CD14-positive monocyte (primary cell): ENCODE measurements at regions not wholly inside any gene's neighbourhood (a gene's known extent, or its start where the extent isn't known, plus 50 kb on each side); places are given as distances from the start of the nearest gene placed in this dataset.

Source experiments
- DNase-seq, 3 donors: peaks; one replicate each; pipeline ENCODE4 v3.0.0-alpha.2; 2011 to 2022
- H2AFZ ChIP-seq: 2 replicates; pipeline ENCODE4 v1.6.0; 2012; ENCODE audit warnings: mild to moderate bottlenecking, low read depth, low read length, inconsistent platforms; ENCODE audit not compliant: insufficient read depth, poor library complexity, severe bottlenecking
- H3K27ac ChIP-seq, 2 donors: 1 replicate in 1 of 2; 2 replicates in 1 of 2; pipeline ENCODE4 v1.5.1; 2012 to 2013; ENCODE audit warnings: low read length in 2 of 2, control low read depth in 1 of 2, inconsistent platforms in 1 of 2, low read depth in 1 of 2, mild to moderate bottlenecking in 1 of 2
- H3K27me3 ChIP-seq, 2 donors: one replicate each; pipeline versions ENCODE4 v1.6.0 to v1.6.1; 2011 to 2013; ENCODE audit warnings: low read length in 2 of 2; ENCODE audit not compliant: control insufficient read depth in 2 of 2, insufficient read depth in 2 of 2
- H3K36me3 ChIP-seq, 2 donors: replicated peaks in 1 of 2; 1 replicate in 1 of 2; 2 replicates in 1 of 2; pipeline versions ENCODE4 v1.5.1 to v1.6.1; 2012 to 2013; ENCODE audit warnings: low read length in 2 of 2, control low read depth in 1 of 2, inconsistent platforms in 1 of 2, mild to moderate bottlenecking in 1 of 2; ENCODE audit not compliant: insufficient read depth in 2 of 2, control insufficient read depth in 1 of 2
- H3K4me1 ChIP-seq, 2 donors: 1 replicate in 1 of 2; 2 replicates in 1 of 2; pipeline versions ENCODE4 v1.5.1 to v1.6.1; 2012 to 2013; ENCODE audit warnings: low read length in 2 of 2, control low read depth in 1 of 2, inconsistent platforms in 1 of 2, mild to moderate bottlenecking in 1 of 2, moderate library complexity in 1 of 2; ENCODE audit not compliant: insufficient read depth in 2 of 2, control insufficient read depth in 1 of 2
- H3K4me2 ChIP-seq: replicated peaks from 2 replicates; pipeline ENCODE3; 2012; ENCODE audit warnings: low read length, moderate library complexity, mild to moderate bottlenecking; ENCODE audit not compliant: poor library complexity, severe bottlenecking; ENCODE audit errors: extremely low read depth
- H3K4me3 ChIP-seq, 3 experiments: fragments of 200-600 bp in 1 of 3; sonication (generic) in 1 of 3; replicated peaks in 1 of 3; 1 replicate in 2 of 3; 2 replicates in 1 of 3; pipeline ENCODE4 v1.5.1; 2011 to 2013; ENCODE audit warnings: low read length in 3 of 3, mild to moderate bottlenecking in 3 of 3, control low read depth in 2 of 3, low read depth in 2 of 3, inconsistent platforms in 1 of 3, moderate library complexity in 1 of 3
- H3K79me2 ChIP-seq: 2 replicates; pipeline ENCODE4 v1.6.0; 2012; ENCODE audit warnings: mild to moderate bottlenecking, control low read depth, inconsistent platforms, low read length, moderate library complexity; ENCODE audit not compliant: insufficient read depth
- H3K9ac ChIP-seq: 2 replicates; pipeline ENCODE4 v1.6.0; 2017; ENCODE audit warnings: low read length, mild to moderate bottlenecking; ENCODE audit not compliant: insufficient read depth, poor library complexity, severe bottlenecking
- H3K9me3 ChIP-seq, 2 donors: replicated peaks in 1 of 2; 1 replicate in 1 of 2; 2 replicates in 1 of 2; pipeline versions ENCODE4 v1.5.1 to v1.6.1; 2012 to 2013; ENCODE audit warnings: low read length in 2 of 2, control low read depth in 1 of 2; ENCODE audit not compliant: control insufficient read depth in 1 of 2, insufficient read depth in 1 of 2
- H4K20me1 ChIP-seq: 2 replicates; pipeline ENCODE4 v1.6.0; 2012; ENCODE audit warnings: mild to moderate bottlenecking, low read length, control low read depth, moderate library complexity; ENCODE audit not compliant: insufficient read depth
- H3K27ac Mint-ChIP-seq, 7 donors: one replicate each; pipeline ENCODE4 v1.8.0; 2020; ENCODE audit warnings: mild to moderate bottlenecking in 7 of 7, mixed read lengths in 7 of 7, moderate library complexity in 6 of 7, inconsistent platforms in 2 of 7
- H3K27me3 Mint-ChIP-seq, 3 donors: one replicate each; pipeline ENCODE4 v1.8.0; 2021 to 2022; ENCODE audit warnings: low read depth in 3 of 3, mild to moderate bottlenecking in 3 of 3, mixed read lengths in 3 of 3, moderate library complexity in 3 of 3, inconsistent platforms in 1 of 3
- H3K36me3 Mint-ChIP-seq, 2 donors: one replicate each; pipeline ENCODE4 v1.8.0; 2020; ENCODE audit warnings: mixed read lengths in 2 of 2, inconsistent platforms in 1 of 2, mild to moderate bottlenecking in 1 of 2
- H3K4me1 Mint-ChIP-seq: one replicate; pipeline ENCODE4 v1.8.0; 2020; ENCODE audit warnings: mild to moderate bottlenecking, mixed read lengths
- H3K4me3 Mint-ChIP-seq, 2 donors: one replicate each; pipeline ENCODE4 v1.8.0; 2020; ENCODE audit warnings: mild to moderate bottlenecking in 2 of 2, mixed read lengths in 2 of 2, moderate library complexity in 1 of 2
- H3K9me3 Mint-ChIP-seq, 7 donors: one replicate each; pipeline ENCODE4 v1.8.0; 2020 to 2022; ENCODE audit warnings: mixed read lengths in 7 of 7, mild to moderate bottlenecking in 6 of 7, moderate library complexity in 6 of 7, inconsistent platforms in 2 of 7
- CTCF ChIP-seq: fragments of 200-600 bp; IDR thresholded peaks from one replicate; pipeline ENCODE4 v1.8.0; 2022; ENCODE audit warnings: antibody characterized with exemption, mild to moderate bottlenecking
- WGBS: methylation state at CpG from one replicate; pipeline ENCODE4 v1.1.5; 2013; ENCODE audit warnings: missing lambda C conversion rate; ENCODE audit not compliant: insufficient coverage; 5-methylcytosine and 5-hydroxymethylcytosine counted together
- intact Hi-C, 2 donors: fragments of 100-400 bp; cut with micrococcal nuclease; formaldehyde crosslinking; loops; one replicate each; pipeline versions ENCODE4 v1.15.0 to v1.15.1; 2023

- Histone ChIP-seq H3K79me2 (no peaks in the 10 kb centered on the region), H2AFZ (no peak overlapping the region), H3K4me2 (no peak overlapping the region), H3K4me1 (no peaks in the 10 kb centered on the region), H3K9ac (no peak overlapping the region), H3K36me3 (no peaks in the 10 kb centered on the region), H4K20me1 (no peaks in the 10 kb centered on the region), H3K9me3 (no peaks in the 10 kb centered on the region), H3K27me3 (no peaks in the 10 kb centered on the region), H3K4me3 (no peak overlapping the region), H3K27ac (no peak overlapping the region)
- no peaks in the 10 kb centered on the region for H3K4me1 Mint-ChIP-seq
- intact Hi-C loops, result no loop called here
- H3K9me3 Mint-ChIP-seq, result peaks cover 0 to 11% (median 4%) of the 10 kb centered on the region in 7 donors
- no peaks in the 10 kb centered on the region for H3K27me3 Mint-ChIP-seq
- no peak overlapping the region for H3K27ac Mint-ChIP-seq
- no peaks in the 10 kb centered on the region for H3K36me3 Mint-ChIP-seq
- H3K4me3 Mint-ChIP-seq, result no peak overlapping the region
- no peak for TF ChIP-seq CTCF
- no peak for DNase-seq
Observed at GRCh38 chr15:35317217-35317616, 228.7 kb downstream of the DPH6 start.

GRCh38 chr15:35312344-35312743, 227.2 kb upstream of the NANOGP8 start:
- H3K27me3 ChIP-seq, result no peaks in the 10 kb centered on the region
- intact Hi-C loops, result no loop called here
- H3K4me1 Mint-ChIP-seq, result peaks cover 3% of the 10 kb centered on the region
- no peaks in the 10 kb centered on the region for H4K20me1 ChIP-seq
- no peaks in the 10 kb centered on the region for H3K36me3 Mint-ChIP-seq
- no peak overlapping the region for H3K4me3 ChIP-seq
- no peak overlapping the region for H2AFZ ChIP-seq
- no peak overlapping the region for H3K27ac Mint-ChIP-seq
- H3K4me1 ChIP-seq, result no peaks in the 10 kb centered on the region
- no peak overlapping the region for H3K27ac ChIP-seq
- no peaks in the 10 kb centered on the region for H3K36me3 ChIP-seq
- DNase-seq, result no peak
- H3K9me3 Mint-ChIP-seq, result peaks cover 0 to 6% (median 4%) of the 10 kb centered on the region in 7 donors
- no peak overlapping the region for H3K4me2 ChIP-seq
- H3K79me2 ChIP-seq, result no peaks in the 10 kb centered on the region
- no CpG with 5 or more reads among the region's 1 CpG for WGBS
- no peak for TF ChIP-seq CTCF
- no peaks in the 10 kb centered on the region for H3K27me3 Mint-ChIP-seq
- H3K4me3 Mint-ChIP-seq, result no peak overlapping the region
- H3K9ac ChIP-seq, result no peak overlapping the region
- no peaks in the 10 kb centered on the region for H3K9me3 ChIP-seq
